ENCODE measurements at regions not wholly inside any gene's neighbourhood (a gene's known extent, or its start where the extent isn't known, plus 50 kb on each side); places are given as distances from the start of the nearest gene placed in this dataset.
A peak's percentile ranks its signal among the peaks of the same experiment; 100 is the strongest.

DNA sequence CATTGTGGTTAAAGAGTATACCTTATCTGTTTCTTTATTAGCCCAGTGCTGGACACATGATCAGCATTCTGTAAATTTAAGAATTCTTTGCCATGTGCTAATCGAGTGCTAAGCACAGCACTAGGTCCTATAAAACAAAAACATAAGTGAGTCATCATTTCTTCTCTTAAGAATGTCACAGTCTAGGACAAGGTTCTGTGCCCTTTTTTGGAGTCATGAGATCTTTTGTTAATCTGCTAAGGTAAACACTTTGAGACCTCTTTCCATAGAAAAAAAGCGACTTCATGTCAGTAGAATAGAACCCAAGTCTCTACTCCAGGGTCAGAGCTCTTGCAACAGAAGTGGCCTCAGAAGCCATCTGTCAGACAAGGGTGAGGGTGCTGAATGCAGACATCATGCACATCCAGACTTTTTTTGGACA, 70.0 kb upstream of the NFIA start:
- peaks cover 0 to 14% of the 10 kb centered on the region in 2 donors for H3K4me1 ChIP-seq
- intact Hi-C loops (cut with DNase I): loop anchor here (5.0 kb wide), 1 partner anchor 40 kb away; no protein-coding TSS in a partner anchor
- no peaks in the 10 kb centered on the region for H3K27me3 ChIP-seq
- H3K36me3 ChIP-seq: no peaks in the 10 kb centered on the region
- TF ChIP-seq, protein P1, sequence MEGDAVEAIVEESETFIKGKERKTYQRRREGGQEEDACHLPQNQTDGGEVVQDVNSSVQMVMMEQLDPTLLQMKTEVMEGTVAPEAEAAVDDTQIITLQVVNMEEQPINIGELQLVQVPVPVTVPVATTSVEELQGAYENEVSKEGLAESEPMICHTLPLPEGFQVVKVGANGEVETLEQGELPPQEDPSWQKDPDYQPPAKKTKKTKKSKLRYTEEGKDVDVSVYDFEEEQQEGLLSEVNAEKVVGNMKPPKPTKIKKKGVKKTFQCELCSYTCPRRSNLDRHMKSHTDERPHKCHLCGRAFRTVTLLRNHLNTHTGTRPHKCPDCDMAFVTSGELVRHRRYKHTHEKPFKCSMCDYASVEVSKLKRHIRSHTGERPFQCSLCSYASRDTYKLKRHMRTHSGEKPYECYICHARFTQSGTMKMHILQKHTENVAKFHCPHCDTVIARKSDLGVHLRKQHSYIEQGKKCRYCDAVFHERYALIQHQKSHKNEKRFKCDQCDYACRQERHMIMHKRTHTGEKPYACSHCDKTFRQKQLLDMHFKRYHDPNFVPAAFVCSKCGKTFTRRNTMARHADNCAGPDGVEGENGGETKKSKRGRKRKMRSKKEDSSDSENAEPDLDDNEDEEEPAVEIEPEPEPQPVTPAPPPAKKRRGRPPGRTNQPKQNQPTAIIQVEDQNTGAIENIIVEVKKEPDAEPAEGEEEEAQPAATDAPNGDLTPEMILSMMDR (IDR thresholded peaks at IDR 0.05): no peak
- no peak overlapping the region for H3K4me3 ChIP-seq
- no peaks in the 10 kb centered on the region for H3K9me3 ChIP-seq
- peak overlapping the region in 1 of 2 donors; percentile 43 for H3K27ac ChIP-seq
- DNase-seq (ENCODE audit: low spot score in 2 of 2): no peak

DNA sequence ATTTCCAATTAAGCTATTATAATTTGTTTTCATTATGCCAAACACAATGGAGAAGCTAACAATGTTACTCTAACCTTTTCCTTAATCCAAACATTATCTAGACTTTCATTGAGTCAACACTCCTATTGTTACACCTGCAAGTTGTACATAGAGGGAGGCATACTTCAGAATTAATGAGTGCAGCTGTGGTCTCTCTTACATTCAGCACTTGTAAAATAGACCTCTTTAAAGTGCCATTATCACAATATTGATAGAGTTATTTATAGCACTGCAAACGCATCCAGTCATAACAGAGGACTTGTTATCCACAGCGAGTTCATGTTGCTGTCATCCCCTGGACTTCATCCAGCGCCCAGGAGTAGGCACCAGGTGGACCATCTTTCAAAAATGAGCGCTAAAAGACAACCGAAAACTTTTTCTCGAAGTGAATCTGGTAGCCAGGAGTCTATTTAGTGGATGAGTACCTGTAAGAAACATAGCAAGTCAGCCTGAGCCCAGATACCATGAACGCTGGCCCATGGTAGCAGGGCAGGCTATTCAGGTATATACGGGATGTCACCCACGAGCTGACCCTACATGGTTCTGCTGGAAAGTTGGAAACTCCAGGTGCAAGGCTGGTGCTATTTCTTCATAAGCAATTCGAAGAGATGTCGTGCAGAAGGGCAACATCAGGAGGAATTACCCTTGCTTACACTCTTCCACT, 70.6 kb upstream of the NFIA start:
- H3K9me3 ChIP-seq: no peaks in the 10 kb centered on the region
- H3K36me3 ChIP-seq: no peaks in the 10 kb centered on the region
- H3K4me3 ChIP-seq: no peak overlapping the region
- intact Hi-C loops (cut with DNase I): loop anchor here (5.0 kb wide), 1 partner anchor 39 kb away; no protein-coding TSS in a partner anchor
- H3K4me1 ChIP-seq: peaks cover 0 to 14% of the 10 kb centered on the region in 2 donors
- no peak for DNase-seq (ENCODE audit: low spot score in 2 of 2)
- H3K27me3 ChIP-seq: no peaks in the 10 kb centered on the region
- TF ChIP-seq, protein P1 (IDR thresholded peaks at IDR 0.05): no peak
- no peak overlapping the region for H3K27ac ChIP-seq

DNA sequence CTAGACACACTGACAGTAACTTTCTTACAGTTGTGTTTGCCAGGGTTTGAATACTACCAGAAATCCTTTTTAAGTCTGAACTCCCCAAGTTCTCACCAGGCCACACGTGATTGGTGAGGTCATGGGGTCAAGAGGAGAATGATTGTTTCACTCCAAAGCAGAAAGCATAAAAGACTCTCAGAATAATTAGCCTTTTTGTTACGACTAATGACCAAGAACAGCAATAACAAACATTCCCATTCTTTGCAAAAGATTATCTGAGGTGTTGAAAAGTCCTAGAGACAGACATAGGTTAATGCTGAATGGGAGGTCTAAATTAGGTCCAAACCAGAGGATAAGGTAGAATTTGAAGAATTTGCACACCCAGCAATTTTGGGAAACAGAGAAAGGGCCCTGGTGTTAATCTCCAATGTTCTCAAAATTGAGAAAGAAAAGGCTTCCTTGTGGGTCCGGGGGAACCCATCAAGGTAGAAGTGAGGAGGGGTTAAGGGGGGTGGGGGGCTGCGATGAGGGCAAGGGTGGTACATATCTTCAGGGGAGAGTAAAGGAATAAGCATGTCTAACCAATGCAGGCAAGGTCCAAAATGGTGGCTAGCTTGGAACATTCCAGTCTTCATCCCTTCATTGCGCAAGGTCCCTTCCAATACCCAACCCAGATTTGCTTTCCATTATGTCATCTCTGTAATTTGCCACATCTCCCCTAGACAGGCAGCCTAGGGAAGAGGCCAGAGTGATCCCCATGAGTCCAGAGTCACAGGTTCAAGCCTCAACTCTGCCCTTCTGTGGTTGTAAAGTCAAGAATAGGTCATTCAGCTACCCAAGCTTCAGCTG, 74.6 kb upstream of the NFIA start:
- no peak for DNase-seq (ENCODE audit: low spot score in 2 of 2)
- Histone ChIP-seq H3K36me3 (no peaks in the 10 kb centered on the region), H3K9me3 (no peaks in the 10 kb centered on the region), H3K27ac (no peak overlapping the region), H3K4me3 (no peak overlapping the region), H3K4me1 (peaks cover 0 to 22% of the 10 kb centered on the region in 2 donors), H3K27me3 (no peaks in the 10 kb centered on the region)
- intact Hi-C loops (cut with DNase I): no loop called here
- TF ChIP-seq, protein P1 (IDR thresholded peaks at IDR 0.05): no peak

- Histone ChIP-seq H3K4me3 (no peak overlapping the region), H3K27ac (no peak overlapping the region), H3K9me3 (no peaks in the 10 kb centered on the region), H3K27me3 (no peaks in the 10 kb centered on the region), H3K4me1 (peaks cover 0 to 11% of the 10 kb centered on the region in 2 donors), H3K36me3 (no peaks in the 10 kb centered on the region)
- intact Hi-C loops (cut with DNase I): no loop called here
- TF ChIP-seq, protein P1 (IDR thresholded peaks at IDR 0.05): no peak
- DNase-seq (ENCODE audit: low spot score in 2 of 2): no peak
Observed at GRCh38 chr1:61005614-61006580, 76.5 kb upstream of the NFIA start.
